IPS-18c (cell line): ENCODE measurements at regions not wholly inside any gene's neighbourhood (a gene's known extent, or its start where the extent isn't known, plus 50 kb on each side); places are given as distances from the start of the nearest gene placed in this dataset.

Experiments used
- H3K4me3 ChIP-seq: 2 replicates; pipeline ENCODE4 v1.7.0; 2013; ENCODE audit warnings: low read depth, mild to moderate bottlenecking, low read length, moderate library complexity; ENCODE audit not compliant: insufficient read depth
- H3K9me3 ChIP-seq: one replicate; pipeline ENCODE4 v1.6.1; 2013; ENCODE audit warnings: mild to moderate bottlenecking, low read length, moderate library complexity; ENCODE audit not compliant: control insufficient read depth, insufficient read depth

GRCh38 chr2:42846932-42847595 lies 54.7 kb upstream of the HAAO start:
- Histone ChIP-seq H3K9me3 (no peaks in the 10 kb centered on the region), H3K4me3 (no peak overlapping the region)

DNA sequence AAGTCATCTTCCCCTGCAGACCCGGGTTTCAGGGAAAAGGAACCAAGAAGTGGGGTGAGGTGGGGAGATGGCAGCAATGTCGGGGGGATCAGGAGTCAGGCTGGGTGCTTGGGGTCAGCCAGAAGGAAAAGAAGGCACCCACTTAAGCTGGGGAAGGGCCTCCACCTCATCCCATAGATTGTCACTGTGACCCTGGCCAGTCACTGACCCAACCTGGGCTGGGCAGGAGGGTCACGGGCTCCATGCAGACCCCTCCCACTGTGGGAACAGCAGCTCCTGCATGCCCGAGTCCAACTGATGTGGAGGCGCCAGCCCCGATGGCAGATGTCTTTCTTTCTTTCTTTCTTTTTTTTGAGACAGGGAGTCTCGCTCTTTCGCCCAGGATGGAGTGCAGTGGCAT lies 53.6 kb upstream of the HAAO start:
- H3K4me3 ChIP-seq, result no peak overlapping the region
- no peaks in the 10 kb centered on the region for H3K9me3 ChIP-seq

GRCh38 chr2:42844901-42845821 lies 52.8 kb upstream of the HAAO start:
- H3K4me3 ChIP-seq, result no peak overlapping the region
- H3K9me3 ChIP-seq, result no peaks in the 10 kb centered on the region

DNA sequence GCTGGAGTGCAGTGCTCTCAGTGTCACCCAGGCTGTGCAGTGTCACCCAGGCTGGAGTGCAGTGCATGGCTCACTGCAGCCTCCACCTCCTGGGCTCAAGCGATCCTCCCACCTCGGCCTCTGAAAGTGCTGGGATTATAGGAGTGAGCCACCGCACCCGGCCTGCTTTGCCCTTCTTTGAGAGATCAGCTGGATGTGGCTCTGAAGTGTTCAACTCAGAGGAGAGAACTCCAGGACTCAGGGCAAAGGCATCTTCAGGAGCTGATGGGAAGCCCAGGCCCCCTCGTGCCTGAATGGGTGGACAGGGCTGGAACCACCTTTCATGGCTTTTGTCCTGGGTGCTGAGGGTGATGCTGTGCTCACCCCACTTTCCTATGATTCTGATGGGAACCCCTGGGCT lies 52.0 kb upstream of the HAAO start:
- H3K9me3 ChIP-seq, result no peaks in the 10 kb centered on the region

GRCh38 chr2:42843611-42844010 lies 51.2 kb upstream of the HAAO start:
- H3K4me3 ChIP-seq, result no peak overlapping the region
- H3K9me3 ChIP-seq, result no peaks in the 10 kb centered on the region

More for the DNA sequence above, 52.0 kb upstream of the HAAO start:
- no peak overlapping the region for H3K4me3 ChIP-seq

DNA sequence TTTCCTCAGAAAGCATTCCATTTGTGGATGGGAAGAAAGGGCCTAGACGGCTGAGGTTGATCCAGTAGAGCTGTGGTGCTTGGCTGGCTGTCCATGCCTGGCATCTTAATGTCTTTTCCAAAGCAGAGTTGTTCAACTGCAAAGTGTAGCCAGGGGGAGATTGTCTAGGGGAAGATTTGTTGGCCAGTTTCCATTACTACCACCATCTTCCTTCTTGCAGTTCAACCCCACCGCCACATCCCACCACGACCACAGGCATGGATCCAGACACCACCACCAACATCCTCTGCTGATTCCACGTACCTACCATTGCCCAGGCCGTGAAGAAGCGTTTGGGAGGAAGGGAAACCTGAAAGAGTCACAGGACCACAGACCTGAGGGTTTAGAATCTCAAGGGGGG lies 50.7 kb upstream of the HAAO start:
- H3K9me3 ChIP-seq, result no peaks in the 10 kb centered on the region

GRCh38 chr2:42842466-42842865 lies 50.1 kb upstream of the HAAO start:
- H3K9me3 ChIP-seq, result no peaks in the 10 kb centered on the region
- H3K4me3 ChIP-seq, result no peak overlapping the region

More for the DNA sequence above, 50.7 kb upstream of the HAAO start:
- no peak overlapping the region for H3K4me3 ChIP-seq
